SU-DHL-6 (cell line): ENCODE measurements at regions not wholly inside any gene's neighbourhood (a gene's known extent, or its start where the extent isn't known, plus 50 kb on each side); places are given as distances from the start of the nearest gene placed in this dataset.

Source experiments
- H2AFZ ChIP-seq: fragments of 200-600 bp; sonication (generic); 2 replicates; pipeline ENCODE4 v1.6.1; 2014; ENCODE audit warnings: low read depth, mild to moderate bottlenecking, moderate library complexity, mixed read lengths, antibody characterized with exemption, low read length; ENCODE audit not compliant: severe bottlenecking
- H3F3A ChIP-seq: fragments of 200-600 bp; shearing (Covaris generic); 2 replicates; pipeline ENCODE4 v1.6.0; 2016; ENCODE audit warnings: antibody characterized with exemption, mild to moderate bottlenecking; ENCODE audit not compliant: insufficient read depth
- H3K27ac ChIP-seq: fragments of 200-600 bp; sonication (generic); 2 replicates; pipeline ENCODE4 v1.5.1; 2016; ENCODE audit warnings: low read depth, mild to moderate bottlenecking, low read length, moderate library complexity, mixed read lengths
- H3K27me3 ChIP-seq: fragments of 200-600 bp; sonication (generic), shearing (Covaris generic); 2 replicates; pipeline ENCODE4 v1.6.0; 2014; ENCODE audit warnings: mild to moderate bottlenecking, low read length
- H3K36me3 ChIP-seq: fragments of 200-600 bp; sonication (generic); 2 replicates; pipeline ENCODE4 v1.6.1; 2014; ENCODE audit warnings: mild to moderate bottlenecking, low read length, mixed read lengths
- H3K4me2 ChIP-seq: fragments of 300-600, 200-600 bp; shearing (Covaris generic), sonication (generic); 2 replicates; pipeline ENCODE4 v1.6.0; 2014; ENCODE audit warnings: low read length, low read depth, mild to moderate bottlenecking; ENCODE audit not compliant: poor library complexity, severe bottlenecking
- H3K4me3 ChIP-seq: fragments of 200-600 bp; sonication (generic); 2 replicates; pipeline ENCODE4 v1.5.1; 2014; ENCODE audit warnings: antibody characterized with exemption, low read length, mild to moderate bottlenecking, mixed read lengths; ENCODE audit not compliant: insufficient read depth, poor library complexity, severe bottlenecking
- H3K79me2 ChIP-seq: fragments of 200-600 bp; sonication (generic); 2 replicates; pipeline ENCODE4 v1.6.1; 2014; ENCODE audit warnings: mild to moderate bottlenecking, low read length, moderate library complexity; ENCODE audit not compliant: insufficient read depth
- H3K9ac ChIP-seq: fragments of 200-600 bp; sonication (generic); 2 replicates; pipeline ENCODE4 v1.7.0; 2014; ENCODE audit warnings: mild to moderate bottlenecking, low read length
- H3K9me2 ChIP-seq: fragments of 200-600 bp; sonication (generic); replicated peaks from 2 replicates; pipeline ENCODE4 v1.6.1; 2014; ENCODE audit warnings: low read length; ENCODE audit not compliant: insufficient read depth
- H3K9me3 ChIP-seq: fragments of 200-600 bp; sonication (generic); 2 replicates; pipeline ENCODE4 v1.6.1; 2014; ENCODE audit warnings: low read length, mixed read lengths; ENCODE audit not compliant: insufficient read depth
- H4K20me1 ChIP-seq: fragments of 200-600 bp; sonication (generic); 2 replicates; pipeline ENCODE4 v1.6.1; 2014; ENCODE audit warnings: low read depth, mild to moderate bottlenecking, antibody characterized with exemption, low read length, moderate library complexity, mixed read lengths
- EZH2phosphoT487 ChIP-seq: fragments of 200-600 bp; sonication (generic), shearing (Covaris generic); conservative IDR thresholded peaks from 2 replicates; pipeline ENCODE4 v1.6.1; 2018; ENCODE audit warnings: mild to moderate bottlenecking, antibody characterized with exemption, low read length, moderate library complexity, mixed read lengths
- TF ChIP-seq, protein P1 (sequence below): fragments of 200-600 bp; sonication (generic); IDR thresholded peaks from one replicate; pipeline ENCODE4 v1.5.1; 2017; ENCODE audit warnings: antibody characterized with exemption, mild to moderate bottlenecking, low read length, moderate library complexity; ENCODE audit not compliant: insufficient read depth, poor library complexity, severe bottlenecking

DNA sequence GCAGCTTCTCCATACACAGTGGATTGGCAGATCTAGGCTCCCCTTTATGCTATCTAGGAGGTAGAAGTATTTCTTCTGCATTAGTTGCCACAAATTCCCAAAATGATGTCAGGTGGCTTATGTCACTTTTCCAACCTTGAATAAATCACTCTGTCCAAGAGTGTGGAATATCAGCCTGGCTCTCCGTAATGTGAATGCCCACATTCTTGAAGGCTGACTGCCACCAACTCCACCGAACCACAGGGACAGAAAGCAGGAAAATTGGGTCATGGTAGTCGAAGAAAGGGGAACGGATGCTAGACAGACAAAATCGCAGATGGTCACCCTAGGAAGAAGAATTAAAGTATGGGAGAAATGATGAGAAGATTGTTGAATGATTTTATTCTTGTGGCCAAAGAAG is 624.9 kb upstream of the CDH2 start:
- Histone ChIP-seq H3F3A (no peaks in the 10 kb centered on the region), H3K36me3 (no peaks in the 10 kb centered on the region), H3K9me3 (no peaks in the 10 kb centered on the region), H3K9ac (no peak overlapping the region), H3K79me2 (no peaks in the 10 kb centered on the region), H3K4me3 (no peak overlapping the region), H3K4me2 (no peak overlapping the region), H3K27me3 (no peaks in the 10 kb centered on the region), H3K27ac (no peak overlapping the region), H3K9me2 (no peaks in the 10 kb centered on the region), H2AFZ (no peak overlapping the region), H4K20me1 (no peaks in the 10 kb centered on the region)
- no peak for TF ChIP-seq EZH2phosphoT487
- TF ChIP-seq, protein P1, sequence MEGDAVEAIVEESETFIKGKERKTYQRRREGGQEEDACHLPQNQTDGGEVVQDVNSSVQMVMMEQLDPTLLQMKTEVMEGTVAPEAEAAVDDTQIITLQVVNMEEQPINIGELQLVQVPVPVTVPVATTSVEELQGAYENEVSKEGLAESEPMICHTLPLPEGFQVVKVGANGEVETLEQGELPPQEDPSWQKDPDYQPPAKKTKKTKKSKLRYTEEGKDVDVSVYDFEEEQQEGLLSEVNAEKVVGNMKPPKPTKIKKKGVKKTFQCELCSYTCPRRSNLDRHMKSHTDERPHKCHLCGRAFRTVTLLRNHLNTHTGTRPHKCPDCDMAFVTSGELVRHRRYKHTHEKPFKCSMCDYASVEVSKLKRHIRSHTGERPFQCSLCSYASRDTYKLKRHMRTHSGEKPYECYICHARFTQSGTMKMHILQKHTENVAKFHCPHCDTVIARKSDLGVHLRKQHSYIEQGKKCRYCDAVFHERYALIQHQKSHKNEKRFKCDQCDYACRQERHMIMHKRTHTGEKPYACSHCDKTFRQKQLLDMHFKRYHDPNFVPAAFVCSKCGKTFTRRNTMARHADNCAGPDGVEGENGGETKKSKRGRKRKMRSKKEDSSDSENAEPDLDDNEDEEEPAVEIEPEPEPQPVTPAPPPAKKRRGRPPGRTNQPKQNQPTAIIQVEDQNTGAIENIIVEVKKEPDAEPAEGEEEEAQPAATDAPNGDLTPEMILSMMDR, result no peak

DNA sequence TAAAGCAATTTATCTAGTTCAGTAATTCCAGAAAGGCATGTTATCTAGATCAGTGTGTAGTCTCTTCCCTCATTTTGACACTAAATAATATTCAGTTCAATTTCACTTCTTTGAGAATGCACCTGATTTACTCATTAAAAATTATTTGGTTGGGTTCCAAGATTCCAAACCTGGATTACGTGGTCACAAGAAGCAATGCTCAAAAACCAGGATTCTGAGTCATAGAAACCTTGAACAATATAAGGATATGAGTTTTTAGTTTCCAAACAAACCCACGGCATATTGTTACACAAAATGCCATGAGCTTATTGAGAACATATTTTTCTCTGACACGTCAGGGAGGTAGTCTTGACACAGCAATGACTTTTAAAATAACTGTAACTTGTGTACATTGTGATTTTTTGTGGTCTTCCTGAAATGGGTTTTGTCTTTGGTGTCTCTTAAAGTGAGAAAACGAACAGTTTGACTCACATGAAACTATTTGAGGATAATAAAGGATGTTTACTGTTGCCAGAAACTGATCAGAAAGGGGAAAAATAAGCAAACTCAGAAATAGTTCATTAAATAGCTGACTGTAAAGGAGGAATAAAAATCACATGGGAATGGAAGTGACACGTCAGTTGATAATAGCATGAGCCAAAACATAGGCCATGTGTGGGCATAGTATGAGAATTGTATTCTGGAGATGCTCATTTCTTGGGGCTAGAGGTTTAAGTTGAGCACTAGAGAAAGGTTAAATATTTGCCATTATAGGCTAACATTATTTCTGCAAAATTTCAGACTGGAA is 617.7 kb upstream of the CDH2 start:
- Histone ChIP-seq H3K9me3 (no peaks in the 10 kb centered on the region), H3F3A (no peaks in the 10 kb centered on the region), H3K27ac (no peak overlapping the region), H2AFZ (no peak overlapping the region), H3K4me3 (no peak overlapping the region), H3K36me3 (no peaks in the 10 kb centered on the region), H3K27me3 (no peaks in the 10 kb centered on the region), H3K9ac (no peak overlapping the region), H3K4me2 (no peak overlapping the region), H4K20me1 (no peaks in the 10 kb centered on the region), H3K9me2 (no peaks in the 10 kb centered on the region; the same call in 1 of the 2 replicates), H3K79me2 (no peaks in the 10 kb centered on the region)
- TF ChIP-seq, protein P1, result no peak
- TF ChIP-seq EZH2phosphoT487, result no peak

DNA sequence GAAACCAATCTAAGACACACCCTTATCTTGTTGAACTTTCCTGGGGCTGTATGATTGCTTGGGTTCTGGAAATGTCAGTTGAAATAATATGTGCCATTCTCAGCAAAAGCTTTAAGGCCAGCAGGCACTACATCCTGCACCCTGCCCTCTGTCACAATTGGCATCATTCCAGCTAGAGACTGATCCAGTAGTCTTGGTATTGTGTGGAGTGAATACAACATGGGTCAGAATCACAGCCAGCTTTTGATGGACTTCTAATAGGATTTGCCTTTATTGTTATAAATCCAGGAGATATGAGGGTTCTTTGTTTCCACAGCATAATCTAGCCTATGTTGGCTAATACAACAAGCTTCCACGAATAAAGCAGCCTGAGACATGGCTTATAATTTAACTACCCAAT is 617.0 kb upstream of the CDH2 start:
- H3K27me3 ChIP-seq, result no peaks in the 10 kb centered on the region
- H3K4me2 ChIP-seq, result no peak overlapping the region
- no peak overlapping the region for H3K27ac ChIP-seq
- no peaks in the 10 kb centered on the region for H4K20me1 ChIP-seq
- H3K79me2 ChIP-seq, result no peaks in the 10 kb centered on the region
- TF ChIP-seq EZH2phosphoT487, result no peak
- TF ChIP-seq, protein P1, result no peak
- H3K36me3 ChIP-seq, result no peaks in the 10 kb centered on the region
- no peaks in the 10 kb centered on the region; the same call in 1 of the 2 replicates for H3K9me2 ChIP-seq
- H3K9me3 ChIP-seq, result no peaks in the 10 kb centered on the region
- H3F3A ChIP-seq, result no peaks in the 10 kb centered on the region
- no peak overlapping the region for H3K4me3 ChIP-seq
- H2AFZ ChIP-seq, result no peak overlapping the region
- H3K9ac ChIP-seq, result no peak overlapping the region
